ENCODE measurements at regions not wholly inside any gene's neighbourhood (a gene's known extent, or its start where the extent isn't known, plus 50 kb on each side); places are given as distances from the start of the nearest gene placed in this dataset.
"Not testable (repeated sequence)": the region's sequence is repeated elsewhere in the genome, so short reads cannot be mapped to it uniquely, and the experiment has no call there.

GRCh38 chr10:42281896-42282295, 356.5 kb downstream of the ZNF33B start:
- not testable (repeated sequence) for TF ChIP-seq ZNF629 (tag by site-specific recombination; IDR thresholded peaks at IDR 0.05); ZBTB1 (tag by site-specific recombination; IDR thresholded peaks at IDR 0.05); CTCF (tag by site-specific recombination; IDR thresholded peaks at IDR 0.05); ZSCAN30 (tag by site-specific recombination; IDR thresholded peaks at IDR 0.05); ZNF561 (tag by site-specific recombination; IDR thresholded peaks at IDR 0.05; ENCODE audit: borderline replicate concordance); YY2 (tag by site-specific recombination; IDR thresholded peaks at IDR 0.05); ZNF366 (tag by site-specific recombination; conservative IDR thresholded peaks at IDR 0.05); ZNF335 (tag by site-specific recombination; conservative IDR thresholded peaks at IDR 0.05); ZBTB49 (tag by site-specific recombination; IDR thresholded peaks at IDR 0.05; ENCODE audit: low read depth); HIC1 (tag by site-specific recombination; IDR thresholded peaks at IDR 0.05)
